HL-60 (cell line): ENCODE measurements at regions not wholly inside any gene's neighbourhood (a gene's known extent, or its start where the extent isn't known, plus 50 kb on each side); places are given as distances from the start of the nearest gene placed in this dataset.

Experiments
- CTCF ChIP-seq: IDR thresholded peaks from one replicate; pipeline ENCODE4 v1.5.1; 2011; ENCODE audit warnings: low read length, control low read depth, inconsistent platforms; ENCODE audit not compliant: insufficient read depth
- POLR2AphosphoS5 ChIP-seq: IDR thresholded peaks from 2 replicates; pipeline ENCODE4 v1.6.1; 2012; ENCODE audit warnings: low read depth
- REST ChIP-seq: IDR thresholded peaks from 2 replicates; pipeline ENCODE4 v1.6.1; 2012; ENCODE audit warnings: low read depth; ENCODE audit not compliant: insufficient replicate concordance
- SPI1 ChIP-seq: IDR thresholded peaks from 2 replicates; pipeline ENCODE4 v1.6.1; 2012; ENCODE audit warnings: low read depth, mild to moderate bottlenecking, borderline replicate concordance

GRCh38 chr4:141540643-141541042 lies 95.7 kb upstream of the IL15 start:
- TF ChIP-seq CTCF: no peak
- no peak for TF ChIP-seq REST
- no peak for TF ChIP-seq POLR2AphosphoS5
- no peak for TF ChIP-seq SPI1
